ENCODE measurements at regions not wholly inside any gene's neighbourhood (a gene's known extent, or its start where the extent isn't known, plus 50 kb on each side); places are given as distances from the start of the nearest gene placed in this dataset.

DNA sequence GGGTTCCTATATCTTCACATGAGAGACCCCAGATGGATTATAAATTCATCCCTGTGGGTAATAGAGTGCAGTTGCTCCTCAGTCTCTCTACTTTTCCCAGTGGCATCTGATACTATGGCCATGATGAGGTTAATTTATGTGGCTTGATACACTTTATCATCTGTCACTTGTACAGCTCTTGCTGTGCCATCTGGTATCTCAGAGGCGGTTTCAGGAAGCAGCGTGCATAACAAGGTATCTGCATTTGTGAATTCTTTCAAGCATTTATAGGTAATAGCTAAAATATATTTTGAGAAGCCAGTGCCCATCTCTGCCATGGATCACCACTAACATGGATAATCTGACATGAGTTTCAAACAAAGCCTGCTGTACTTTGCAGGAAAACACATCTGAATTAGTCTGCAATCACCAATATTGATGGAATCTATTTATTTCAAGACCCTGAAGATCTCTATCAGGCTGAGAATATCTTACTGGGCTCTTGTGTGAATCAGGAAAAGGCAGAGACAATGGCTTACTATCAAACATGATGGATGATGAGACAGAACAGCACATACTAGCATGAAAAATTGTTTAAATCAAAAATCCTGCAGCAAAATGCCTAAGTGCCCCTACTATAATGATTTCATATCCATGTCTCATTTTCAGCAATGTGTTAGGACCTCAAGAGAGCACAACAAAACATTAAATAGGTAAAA, 548.7 kb upstream of the MAP3K7 start:
- Histone ChIP-seq H3K9ac (ENCODE audit: low read depth, low read length) (no peak overlapping the region), H3K4me1 (ENCODE audit: control insufficient read depth, insufficient read depth, low read length) (no peaks in the 10 kb centered on the region), H3K27me3 (ENCODE audit: control insufficient read depth, insufficient read depth, low read length) (no peaks in the 10 kb centered on the region), H3K36me3 (ENCODE audit: control insufficient read depth, insufficient read depth, low read length) (no peaks in the 10 kb centered on the region), H3K9me3 (ENCODE audit: control insufficient read depth, insufficient read depth, low read length) (no peaks in the 10 kb centered on the region), H3K4me3 (ENCODE audit: low read depth, low read length) (no peak overlapping the region), H3K27ac (ENCODE audit: low read depth, low read length) (no peak overlapping the region)

DNA sequence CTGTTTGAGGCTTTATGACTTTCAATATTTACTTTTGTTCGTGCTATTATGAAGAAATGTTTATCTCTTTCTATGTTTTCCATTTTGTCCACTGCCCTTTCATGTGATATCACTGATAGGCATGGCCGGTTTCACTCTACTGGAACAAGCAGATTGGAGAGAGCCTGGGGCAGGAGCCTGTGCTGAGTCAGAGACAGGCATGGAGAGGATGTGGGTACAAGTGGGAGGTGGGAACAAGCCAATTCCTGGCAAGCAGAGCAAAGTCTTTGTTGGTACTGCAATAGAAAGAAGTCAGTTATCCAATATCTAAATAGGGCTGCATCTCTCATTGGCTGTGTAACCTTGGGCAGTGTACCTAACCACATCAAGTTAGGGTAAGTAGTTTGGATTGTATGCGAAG, 545.6 kb upstream of the MAP3K7 start:
- H3K4me1 ChIP-seq (ENCODE audit: control insufficient read depth, insufficient read depth, low read length) = no peaks in the 10 kb centered on the region
- H3K9me3 ChIP-seq (ENCODE audit: control insufficient read depth, insufficient read depth, low read length) = no peaks in the 10 kb centered on the region
- H3K4me3 ChIP-seq (ENCODE audit: low read depth, low read length) = no peak overlapping the region
- no peak overlapping the region for H3K9ac ChIP-seq (ENCODE audit: low read depth, low read length)
- H3K27me3 ChIP-seq (ENCODE audit: control insufficient read depth, insufficient read depth, low read length) = no peaks in the 10 kb centered on the region
- no peaks in the 10 kb centered on the region for H3K36me3 ChIP-seq (ENCODE audit: control insufficient read depth, insufficient read depth, low read length)
- no peak overlapping the region for H3K27ac ChIP-seq (ENCODE audit: low read depth, low read length)

DNA sequence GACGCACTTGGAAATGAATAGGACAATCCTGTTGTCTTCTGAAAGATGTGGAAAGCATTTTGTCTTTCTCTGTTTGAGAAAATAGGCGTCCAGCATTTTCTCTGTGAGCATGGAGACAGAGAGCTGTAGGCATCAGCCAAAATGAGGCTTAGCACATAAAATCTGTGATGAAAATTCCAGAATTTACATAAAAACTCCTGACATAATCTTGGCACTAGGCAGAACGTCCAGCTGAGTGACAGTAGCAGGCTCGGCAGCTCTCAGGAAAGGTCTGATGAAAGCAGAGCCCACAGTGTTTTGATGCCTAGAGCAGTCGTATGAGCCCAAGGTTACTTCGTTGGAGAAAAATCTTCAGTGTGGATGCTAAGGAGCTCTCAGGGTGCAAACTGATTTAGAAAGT, 543.3 kb upstream of the MAP3K7 start:
- H3K27ac ChIP-seq (ENCODE audit: low read depth, low read length) = no peak overlapping the region
- no peaks in the 10 kb centered on the region for H3K36me3 ChIP-seq (ENCODE audit: control insufficient read depth, insufficient read depth, low read length)

DNA sequence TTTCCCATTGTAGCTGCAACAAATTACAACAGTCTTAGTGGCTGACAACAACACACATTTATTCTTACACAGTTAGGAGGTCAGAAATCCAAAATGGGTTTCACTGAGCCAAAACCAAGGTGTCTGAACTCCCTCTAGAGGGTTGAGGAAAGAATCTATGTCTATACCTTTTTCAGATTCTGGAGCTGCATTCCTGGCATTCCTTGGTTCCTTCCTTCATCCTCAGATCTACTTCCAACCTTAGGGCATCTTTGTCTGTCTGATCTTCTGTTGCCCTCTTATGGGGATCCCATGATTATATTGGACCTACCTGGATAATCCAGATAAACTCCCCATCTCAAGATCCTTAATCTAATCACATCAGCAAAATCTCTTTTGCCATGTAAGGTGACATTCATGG, 540.9 kb upstream of the MAP3K7 start:
- no peaks in the 10 kb centered on the region for H3K36me3 ChIP-seq (ENCODE audit: control insufficient read depth, insufficient read depth, low read length)
- no peaks in the 10 kb centered on the region for H3K27me3 ChIP-seq (ENCODE audit: control insufficient read depth, insufficient read depth, low read length)
- H3K4me3 ChIP-seq (ENCODE audit: low read depth, low read length) = no peak overlapping the region
- H3K9me3 ChIP-seq (ENCODE audit: control insufficient read depth, insufficient read depth, low read length) = no peaks in the 10 kb centered on the region
- no peaks in the 10 kb centered on the region for H3K4me1 ChIP-seq (ENCODE audit: control insufficient read depth, insufficient read depth, low read length)
- no peak overlapping the region for H3K27ac ChIP-seq (ENCODE audit: low read depth, low read length)
- H3K9ac ChIP-seq (ENCODE audit: low read depth, low read length) = no peak overlapping the region

More for the DNA sequence above, 543.3 kb upstream of the MAP3K7 start:
- H3K4me3 ChIP-seq (ENCODE audit: low read depth, low read length) = no peak overlapping the region
- H3K4me1 ChIP-seq (ENCODE audit: control insufficient read depth, insufficient read depth, low read length) = no peaks in the 10 kb centered on the region
- no peak overlapping the region for H3K9ac ChIP-seq (ENCODE audit: low read depth, low read length)
- H3K9me3 ChIP-seq (ENCODE audit: control insufficient read depth, insufficient read depth, low read length) = no peaks in the 10 kb centered on the region
- H3K27me3 ChIP-seq (ENCODE audit: control insufficient read depth, insufficient read depth, low read length) = no peaks in the 10 kb centered on the region

DNA sequence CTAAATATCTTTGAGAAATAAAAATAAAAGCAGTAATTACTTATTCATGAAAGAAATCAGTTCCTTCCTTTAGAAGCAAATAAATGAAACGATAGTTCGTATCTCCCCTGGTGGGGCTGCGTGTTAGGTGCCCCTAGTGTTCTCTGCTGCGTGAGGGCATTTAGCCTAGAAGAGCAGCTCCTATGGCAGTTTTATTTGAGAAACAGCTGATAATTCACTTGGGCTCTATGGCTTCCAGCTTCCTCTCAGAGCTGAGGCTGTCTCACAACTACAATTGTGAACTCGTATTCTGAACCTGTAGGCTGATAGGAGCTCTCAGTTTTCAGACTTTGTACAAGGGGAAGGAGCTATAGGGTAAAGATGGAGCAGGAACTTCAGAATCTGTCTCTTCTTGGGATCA, 540.0 kb upstream of the MAP3K7 start:
- Histone ChIP-seq H3K9me3 (ENCODE audit: control insufficient read depth, insufficient read depth, low read length) (no peaks in the 10 kb centered on the region), H3K36me3 (ENCODE audit: control insufficient read depth, insufficient read depth, low read length) (no peaks in the 10 kb centered on the region), H3K9ac (ENCODE audit: low read depth, low read length) (no peak overlapping the region), H3K27ac (ENCODE audit: low read depth, low read length) (no peak overlapping the region), H3K4me3 (ENCODE audit: low read depth, low read length) (no peak overlapping the region), H3K4me1 (ENCODE audit: control insufficient read depth, insufficient read depth, low read length) (no peaks in the 10 kb centered on the region), H3K27me3 (ENCODE audit: control insufficient read depth, insufficient read depth, low read length) (no peaks in the 10 kb centered on the region)

DNA sequence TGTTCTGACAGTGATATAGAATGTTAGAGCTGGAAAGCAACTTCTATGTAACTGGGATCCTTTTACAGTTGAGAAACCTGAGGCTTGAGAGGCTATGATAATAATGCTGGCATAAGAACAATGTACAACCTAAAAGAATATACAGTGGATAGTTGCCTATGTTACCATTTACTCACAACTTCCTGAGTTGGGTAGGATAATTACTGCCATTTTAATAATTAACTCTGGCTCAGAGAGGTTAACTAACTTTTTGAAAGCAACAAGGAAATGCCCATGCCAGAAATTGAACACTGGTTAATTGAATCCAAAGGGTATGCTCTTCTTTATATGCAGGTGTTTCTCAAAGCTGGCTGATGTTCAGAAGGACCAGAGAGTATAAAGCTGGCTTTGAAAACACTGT, 530.7 kb upstream of the MAP3K7 start:
- H3K9me3 ChIP-seq (ENCODE audit: control insufficient read depth, insufficient read depth, low read length) = no peaks in the 10 kb centered on the region
- H3K27ac ChIP-seq (ENCODE audit: low read depth, low read length) = no peak overlapping the region
- no peaks in the 10 kb centered on the region for H3K27me3 ChIP-seq (ENCODE audit: control insufficient read depth, insufficient read depth, low read length)
- H3K4me1 ChIP-seq (ENCODE audit: control insufficient read depth, insufficient read depth, low read length) = no peaks in the 10 kb centered on the region
- H3K4me3 ChIP-seq (ENCODE audit: low read depth, low read length) = no peak overlapping the region
- H3K36me3 ChIP-seq (ENCODE audit: control insufficient read depth, insufficient read depth, low read length) = no peaks in the 10 kb centered on the region
- no peak overlapping the region for H3K9ac ChIP-seq (ENCODE audit: low read depth, low read length)

DNA sequence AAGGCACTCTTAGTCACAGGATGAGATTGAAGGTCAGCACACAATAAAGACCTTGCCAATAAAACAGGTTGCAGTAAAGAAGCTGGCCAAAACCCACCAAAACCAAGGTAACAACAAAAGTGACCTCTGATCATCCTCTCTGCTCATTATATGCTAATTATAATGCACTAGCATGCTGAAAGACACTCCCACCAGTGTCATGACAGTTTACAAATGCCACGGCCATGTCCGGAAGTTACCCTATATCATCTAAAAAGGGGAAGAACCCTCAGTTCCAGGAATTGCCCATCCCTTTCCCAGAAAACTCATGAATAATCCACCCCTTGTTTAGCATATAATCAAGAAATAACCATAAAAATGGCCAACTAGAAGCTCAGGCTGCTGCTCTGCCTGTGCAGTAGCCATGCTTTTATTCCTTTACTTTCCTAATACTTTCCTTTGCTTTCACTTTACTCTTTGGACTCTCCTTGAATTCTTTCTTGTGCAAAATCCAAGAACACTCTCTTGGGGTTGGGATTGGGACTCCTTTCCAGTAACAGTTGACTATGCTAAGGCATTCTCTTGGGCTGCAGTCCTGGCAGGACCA, 527.3 kb upstream of the MAP3K7 start:
- H3K36me3 ChIP-seq (ENCODE audit: control insufficient read depth, insufficient read depth, low read length) = no peaks in the 10 kb centered on the region
- no peak overlapping the region for H3K9ac ChIP-seq (ENCODE audit: low read depth, low read length)
- H3K27ac ChIP-seq (ENCODE audit: low read depth, low read length) = no peak overlapping the region
- H3K27me3 ChIP-seq (ENCODE audit: control insufficient read depth, insufficient read depth, low read length) = no peaks in the 10 kb centered on the region
- H3K4me3 ChIP-seq (ENCODE audit: low read depth, low read length) = no peak overlapping the region
- H3K9me3 ChIP-seq (ENCODE audit: control insufficient read depth, insufficient read depth, low read length) = no peaks in the 10 kb centered on the region
- no peaks in the 10 kb centered on the region for H3K4me1 ChIP-seq (ENCODE audit: control insufficient read depth, insufficient read depth, low read length)

DNA sequence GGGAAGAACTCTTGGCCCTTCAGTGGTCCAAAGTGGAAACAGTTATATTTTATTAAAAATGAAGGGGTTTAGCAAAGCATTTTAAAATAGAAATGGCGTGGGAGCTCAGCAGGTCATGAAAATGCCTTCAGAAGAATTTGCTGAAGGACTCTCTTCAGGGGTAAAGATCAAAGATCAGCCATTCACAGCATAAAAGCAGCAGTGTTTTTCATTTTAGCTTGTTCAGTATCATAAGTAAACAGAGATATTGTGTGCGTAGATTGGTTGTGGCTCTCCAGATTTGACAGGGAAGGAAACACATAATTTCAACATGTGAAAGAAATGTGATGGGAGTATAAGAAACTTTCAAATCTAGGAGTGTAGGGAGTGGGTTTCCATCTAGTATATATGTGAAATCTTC, 519.2 kb upstream of the MAP3K7 start:
- H3K27me3 ChIP-seq (ENCODE audit: control insufficient read depth, insufficient read depth, low read length) = no peaks in the 10 kb centered on the region
- H3K4me1 ChIP-seq (ENCODE audit: control insufficient read depth, insufficient read depth, low read length) = no peaks in the 10 kb centered on the region
- no peaks in the 10 kb centered on the region for H3K9me3 ChIP-seq (ENCODE audit: control insufficient read depth, insufficient read depth, low read length)
- no peak overlapping the region for H3K27ac ChIP-seq (ENCODE audit: low read depth, low read length)
- no peak overlapping the region for H3K9ac ChIP-seq (ENCODE audit: low read depth, low read length)
- H3K4me3 ChIP-seq (ENCODE audit: low read depth, low read length) = no peak overlapping the region
- no peaks in the 10 kb centered on the region for H3K36me3 ChIP-seq (ENCODE audit: control insufficient read depth, insufficient read depth, low read length)

DNA sequence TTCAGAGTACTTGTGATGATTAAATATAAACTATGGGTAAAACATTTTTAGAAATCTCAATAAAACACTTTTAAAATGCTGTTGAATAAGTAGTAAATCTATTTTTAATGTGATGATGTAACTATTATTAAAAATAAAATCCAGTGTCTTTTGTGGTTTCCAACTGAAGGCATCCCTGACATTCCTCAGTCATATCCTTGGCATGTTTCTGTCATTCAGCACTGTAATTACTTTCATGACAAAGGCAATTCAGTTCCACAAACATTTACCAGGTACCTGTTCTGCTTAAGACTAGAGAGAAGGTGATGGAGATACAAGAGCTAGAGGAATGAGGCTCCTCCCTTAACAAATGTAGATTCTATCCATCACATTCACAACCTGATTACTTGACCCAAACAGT, 518.7 kb upstream of the MAP3K7 start:
- Histone ChIP-seq H3K9ac (ENCODE audit: low read depth, low read length) (no peak overlapping the region), H3K9me3 (ENCODE audit: control insufficient read depth, insufficient read depth, low read length) (no peaks in the 10 kb centered on the region), H3K36me3 (ENCODE audit: control insufficient read depth, insufficient read depth, low read length) (no peaks in the 10 kb centered on the region), H3K4me3 (ENCODE audit: low read depth, low read length) (no peak overlapping the region), H3K27me3 (ENCODE audit: control insufficient read depth, insufficient read depth, low read length) (no peaks in the 10 kb centered on the region), H3K27ac (ENCODE audit: low read depth, low read length) (no peak overlapping the region), H3K4me1 (ENCODE audit: control insufficient read depth, insufficient read depth, low read length) (no peaks in the 10 kb centered on the region)

DNA sequence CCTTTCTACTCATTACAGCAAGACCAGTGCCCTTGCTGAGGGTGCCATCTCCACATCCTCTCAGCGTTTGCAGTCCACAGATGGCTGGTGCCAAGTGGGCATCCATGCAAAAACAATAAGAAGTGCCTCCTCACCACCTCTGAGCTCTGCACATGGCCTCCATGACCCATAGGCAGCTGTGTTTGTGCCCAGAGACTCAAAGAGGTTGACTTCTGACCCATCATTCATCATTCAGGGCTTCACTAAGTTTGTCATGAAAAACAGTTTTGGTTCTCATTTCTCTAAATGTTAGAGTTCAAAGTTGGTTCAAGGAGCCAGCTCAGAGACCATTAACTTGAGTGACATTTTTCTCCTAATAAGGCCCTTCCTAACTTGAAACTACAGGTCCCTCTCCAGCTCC, 512.6 kb upstream of the MAP3K7 start:
- H3K27me3 ChIP-seq (ENCODE audit: control insufficient read depth, insufficient read depth, low read length) = no peaks in the 10 kb centered on the region
- no peak overlapping the region for H3K27ac ChIP-seq (ENCODE audit: low read depth, low read length)
- H3K9ac ChIP-seq (ENCODE audit: low read depth, low read length) = no peak overlapping the region
- H3K9me3 ChIP-seq (ENCODE audit: control insufficient read depth, insufficient read depth, low read length) = no peaks in the 10 kb centered on the region
- H3K4me1 ChIP-seq (ENCODE audit: control insufficient read depth, insufficient read depth, low read length) = no peaks in the 10 kb centered on the region
- no peaks in the 10 kb centered on the region for H3K36me3 ChIP-seq (ENCODE audit: control insufficient read depth, insufficient read depth, low read length)
- H3K4me3 ChIP-seq (ENCODE audit: low read depth, low read length) = no peak overlapping the region

DNA sequence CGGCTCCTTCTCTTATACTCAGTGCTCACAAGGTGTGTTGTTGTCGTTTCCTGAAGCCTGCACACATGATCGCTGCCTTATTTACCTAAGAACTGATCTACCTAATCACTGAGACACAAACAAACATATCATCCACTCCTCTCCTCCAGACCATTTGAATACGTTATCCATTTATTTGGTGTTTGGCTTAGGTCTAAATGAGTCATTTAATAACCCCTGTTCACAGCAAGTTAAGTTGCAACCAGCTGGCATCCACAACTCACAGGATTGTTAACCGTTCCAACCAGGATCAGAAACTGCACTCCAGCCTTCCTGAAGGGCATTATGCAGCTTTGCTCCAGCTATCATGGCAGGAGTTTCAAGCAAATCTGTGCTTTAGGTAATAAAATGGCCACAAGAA, 511.1 kb upstream of the MAP3K7 start:
- no peaks in the 10 kb centered on the region for H3K9me3 ChIP-seq (ENCODE audit: control insufficient read depth, insufficient read depth, low read length)
- no peak overlapping the region for H3K4me3 ChIP-seq (ENCODE audit: low read depth, low read length)
- no peak overlapping the region for H3K9ac ChIP-seq (ENCODE audit: low read depth, low read length)
- H3K27me3 ChIP-seq (ENCODE audit: control insufficient read depth, insufficient read depth, low read length) = no peaks in the 10 kb centered on the region
- no peaks in the 10 kb centered on the region for H3K36me3 ChIP-seq (ENCODE audit: control insufficient read depth, insufficient read depth, low read length)
- H3K4me1 ChIP-seq (ENCODE audit: control insufficient read depth, insufficient read depth, low read length) = no peaks in the 10 kb centered on the region
- H3K27ac ChIP-seq (ENCODE audit: low read depth, low read length) = no peak overlapping the region

Measured in HUES48 (cell line).